T-cell (primary cell): ENCODE measurements at regions not wholly inside any gene's neighbourhood (a gene's known extent, or its start where the extent isn't known, plus 50 kb on each side); places are given as distances from the start of the nearest gene placed in this dataset.

ENCODE experiments used
- ATAC-seq, 4 experiments: fragments of 200-7000 bp in 3 of 4; fragments of 150-1000 bp in 1 of 4; cut with Tn5 transposase; replicated peaks in 1 of 4; 1 replicate in 3 of 4; 2 replicates in 1 of 4; pipeline ENCODE4 v1.10.0; 2021; ENCODE audit warnings: moderate library complexity in 3 of 4, mild to moderate bottlenecking in 2 of 4, moderate number of reproducible peaks in 1 of 4
- CTCF ChIA-PET, 2 donors: fragments of 300-600 bp; sonication (Branson Sonifier 250); formaldehyde crosslinking; loops; one replicate each; lab custom pipeline; 2022; ENCODE audit warnings: antibody characterized with exemption in 2 of 2; lab: Charles Lee
- POLR2A ChIA-PET, 2 donors: fragments of 300-600 bp; sonication (Branson Sonifier 250); formaldehyde crosslinking; loops; one replicate each; lab custom pipeline; 2022; ENCODE audit warnings: antibody characterized with exemption in 2 of 2; lab: Charles Lee
- DNase-seq, 35 experiments: peaks; one replicate each; pipeline versions ENCODE4 v3.0.0 to v3.0.0-alpha.2; 2013 to 2023
- H3K27ac ChIP-seq: one replicate; pipeline ENCODE4 v1.5.1; 2013; ENCODE audit warnings: low read length
- H3K27me3 ChIP-seq, 2 experiments: replicated peaks in 1 of 2; 1 replicate in 1 of 2; 2 replicates in 1 of 2; pipeline versions ENCODE4 v1.6.1 to v1.7.0; 2013; ENCODE audit warnings: low read length in 1 of 2, mixed read lengths in 1 of 2; ENCODE audit not compliant: control insufficient read depth in 2 of 2, insufficient read depth in 2 of 2; ENCODE audit errors: extremely low read depth in 1 of 2
- H3K36me3 ChIP-seq, 2 donors: 1 replicate in 1 of 2; 2 replicates in 1 of 2; pipeline versions ENCODE4 v1.6.1 to v1.7.0; 2013; ENCODE audit warnings: low read length in 1 of 2; ENCODE audit not compliant: control insufficient read depth in 2 of 2, insufficient read depth in 1 of 2; ENCODE audit errors: extremely low read depth in 1 of 2
- H3K4me1 ChIP-seq, 2 experiments: 1 replicate in 1 of 2; 2 replicates in 1 of 2; pipeline versions ENCODE4 v1.6.1 to v1.7.0; 2013; ENCODE audit warnings: low read length in 2 of 2, mixed read lengths in 1 of 2; ENCODE audit not compliant: insufficient read depth in 2 of 2, control insufficient read depth in 1 of 2; ENCODE audit errors: extremely low read depth in 1 of 2
- H3K4me3 ChIP-seq, 2 donors: 1 replicate in 1 of 2; 2 replicates in 1 of 2; pipeline versions ENCODE4 v1.5.1 to v1.7.0; 2013; ENCODE audit warnings: mild to moderate bottlenecking in 2 of 2, low read length in 1 of 2, moderate library complexity in 1 of 2; ENCODE audit not compliant: control insufficient read depth in 1 of 2; ENCODE audit errors: extremely low read depth in 1 of 2
- H3K9me3 ChIP-seq: 2 replicates; pipeline ENCODE4 v1.7.0; 2013
- H3K27ac Mint-ChIP-seq, 2 donors: one replicate each; pipeline ENCODE4 v1.8.0; 2020 to 2021; ENCODE audit warnings: mild to moderate bottlenecking in 2 of 2, mixed read lengths in 2 of 2
- H3K27me3 Mint-ChIP-seq, 2 donors: one replicate each; pipeline ENCODE4 v1.8.0; 2021 to 2022; ENCODE audit warnings: mixed read lengths in 2 of 2
- H3K36me3 Mint-ChIP-seq: one replicate; pipeline ENCODE4 v1.8.0; 2021; ENCODE audit warnings: mixed read lengths
- H3K4me1 Mint-ChIP-seq, 3 donors: one replicate each; pipeline ENCODE4 v1.8.0; 2020 to 2022; ENCODE audit warnings: mixed read lengths in 3 of 3, mild to moderate bottlenecking in 1 of 3
- H3K4me3 Mint-ChIP-seq, 3 donors: one replicate each; pipeline ENCODE4 v1.8.0; 2020 to 2022; ENCODE audit warnings: mild to moderate bottlenecking in 3 of 3, mixed read lengths in 3 of 3, moderate library complexity in 3 of 3
- H3K9me3 Mint-ChIP-seq, 3 donors: one replicate each; pipeline ENCODE4 v1.8.0; 2020 to 2022; ENCODE audit warnings: mixed read lengths in 3 of 3
- WGBS: methylation state at CpG from one replicate; pipeline ENCODE4 v1.1.5; 2013; ENCODE audit warnings: missing lambda C conversion rate; ENCODE audit not compliant: insufficient coverage; 5-methylcytosine and 5-hydroxymethylcytosine counted together

GRCh38 chr3:5045961-5046360 lies 66.7 kb downstream of the BHLHE40 start:
- no peaks in the 10 kb centered on the region for H3K4me1 ChIP-seq
- no peak for DNase-seq
- H3K27me3 Mint-ChIP-seq: peaks cover 0 to 1% of the 10 kb centered on the region in 2 donors
- H3K36me3 ChIP-seq: no peaks in the 10 kb centered on the region
- H3K27ac Mint-ChIP-seq: no peak overlapping the region
- no peaks in the 10 kb centered on the region for H3K4me1 Mint-ChIP-seq
- CTCF ChIA-PET: no interaction called here
- POLR2A ChIA-PET: no interaction called here
- no peaks in the 10 kb centered on the region for H3K9me3 ChIP-seq
- H3K27me3 ChIP-seq: no peaks in the 10 kb centered on the region
- peaks cover 8% of the 10 kb centered on the region for H3K36me3 Mint-ChIP-seq
- no peak overlapping the region for H3K27ac ChIP-seq
- H3K4me3 ChIP-seq: no peak overlapping the region
- H3K4me3 Mint-ChIP-seq: no peak overlapping the region
- WGBS: no CpG with 5 or more reads among the region's 2 CpGs
- ATAC-seq: no peak
- peaks cover 0 to 8% (median 5%) of the 10 kb centered on the region in 3 donors for H3K9me3 Mint-ChIP-seq

- no peak overlapping the region for H3K27ac ChIP-seq
- peaks cover 8% of the 10 kb centered on the region for H3K36me3 Mint-ChIP-seq
- ChIA-PET POLR2A (interaction anchor here in 1 of 2 donors (0.7 kb wide), 1 partner anchor 69 kb away, joined by 10 read pairs; no protein-coding TSS in a partner anchor), CTCF (no interaction called here)
- no peaks in the 10 kb centered on the region for H3K4me1 ChIP-seq
- H3K27me3 Mint-ChIP-seq: peaks cover 0 to 1% of the 10 kb centered on the region in 2 donors
- H3K9me3 Mint-ChIP-seq: peaks cover 0 to 8% (median 5%) of the 10 kb centered on the region in 3 donors
- H3K4me3 ChIP-seq: no peak overlapping the region
- H3K4me1 Mint-ChIP-seq: no peaks in the 10 kb centered on the region
- H3K4me3 Mint-ChIP-seq: no peak overlapping the region
- no peak for ATAC-seq
- H3K36me3 ChIP-seq: no peaks in the 10 kb centered on the region
- no peaks in the 10 kb centered on the region for H3K27me3 ChIP-seq
- H3K27ac Mint-ChIP-seq: no peak overlapping the region
- H3K9me3 ChIP-seq: no peaks in the 10 kb centered on the region
- no CpG with 5 or more reads among the region's 3 CpGs for WGBS
- no peak for DNase-seq
Measured at GRCh38 chr3:5047764-5048419, 68.7 kb downstream of the BHLHE40 start.

GRCh38 chr3:5051772-5052171 lies 70.3 kb upstream of the ARL8B start:
- no peaks in the 10 kb centered on the region for H3K27me3 ChIP-seq
- peaks cover 8% of the 10 kb centered on the region for H3K36me3 Mint-ChIP-seq
- 33% methylated on average over 1 of the region's 3 CpGs for WGBS
- DNase-seq: no peak
- peaks cover 0 to 1% of the 10 kb centered on the region in 2 donors for H3K27me3 Mint-ChIP-seq
- H3K9me3 ChIP-seq: no peaks in the 10 kb centered on the region
- no peak overlapping the region for H3K27ac ChIP-seq
- H3K36me3 ChIP-seq: no peaks in the 10 kb centered on the region
- H3K4me3 Mint-ChIP-seq: no peak overlapping the region
- CTCF ChIA-PET: interaction anchor here (0.8 to 5.0 kb wide), 4 partner anchors 10 to 340 kb away, joined by 3 to 25 read pairs (median 4); no protein-coding TSS in a partner anchor
- peaks cover 0 to 5% (median 4%) of the 10 kb centered on the region in 3 donors for H3K4me1 Mint-ChIP-seq
- peaks cover 0 to 8% (median 5%) of the 10 kb centered on the region in 3 donors for H3K9me3 Mint-ChIP-seq
- no peak overlapping the region for H3K4me3 ChIP-seq
- ATAC-seq: no peak
- no peaks in the 10 kb centered on the region for H3K4me1 ChIP-seq
- POLR2A ChIA-PET: no interaction called here
- H3K27ac Mint-ChIP-seq: no peak overlapping the region

- peaks cover 0 to 8% (median 5%) of the 10 kb centered on the region in 3 donors for H3K9me3 Mint-ChIP-seq
- peaks cover 0 to 1% of the 10 kb centered on the region in 2 donors for H3K27me3 Mint-ChIP-seq
- no peaks in the 10 kb centered on the region for H3K4me1 ChIP-seq
- H3K4me1 Mint-ChIP-seq: peaks cover 0 to 5% (median 4%) of the 10 kb centered on the region in 3 donors
- POLR2A ChIA-PET: no interaction called here
- ATAC-seq: no peak
- H3K4me3 ChIP-seq: no peak overlapping the region
- no peaks in the 10 kb centered on the region for H3K27me3 ChIP-seq
- DNase-seq: no peak
- no peak overlapping the region for H3K4me3 Mint-ChIP-seq
- CTCF ChIA-PET: interaction anchor here (0.7 to 5.0 kb wide), 4 partner anchors 192 to 750 kb away, joined by 3 to 25 read pairs (median 3); no protein-coding TSS in a partner anchor
- 83% methylated on average over 1 of the region's 3 CpGs for WGBS
- no peak overlapping the region for H3K27ac Mint-ChIP-seq
- H3K27ac ChIP-seq: no peak overlapping the region
- no peaks in the 10 kb centered on the region for H3K36me3 ChIP-seq
- no peaks in the 10 kb centered on the region for H3K9me3 ChIP-seq
- peaks cover 8% of the 10 kb centered on the region for H3K36me3 Mint-ChIP-seq
Measured at GRCh38 chr3:5052247-5052646, 69.8 kb upstream of the ARL8B start.

GRCh38 chr3:5053021-5053831 lies 68.9 kb upstream of the ARL8B start:
- H3K27ac ChIP-seq: no peak overlapping the region
- Mint-ChIP-seq H3K36me3 (no peaks in the 10 kb centered on the region), H3K27ac (no peak overlapping the region), H3K4me1 (peaks cover 0 to 8% (median 5%) of the 10 kb centered on the region in 3 donors), H3K4me3 (no peak overlapping the region), H3K9me3 (no peaks in the 10 kb centered on the region), H3K27me3 (peaks cover 0 to 1% of the 10 kb centered on the region in 2 donors)
- H3K36me3 ChIP-seq: no peaks in the 10 kb centered on the region
- ChIA-PET POLR2A (interaction anchor here in 1 of 2 donors (0.6 kb wide), 1 partner anchor 9 kb away, joined by 5 read pairs; no protein-coding TSS in a partner anchor), CTCF (interaction anchor here (0.6 to 5.0 kb wide), 6 partner anchors 51 to 751 kb away, joined by 3 to 25 read pairs (median 6); no protein-coding TSS in a partner anchor)
- no peak for ATAC-seq
- H3K27me3 ChIP-seq: no peaks in the 10 kb centered on the region
- no peaks in the 10 kb centered on the region for H3K4me1 ChIP-seq
- H3K9me3 ChIP-seq: no peaks in the 10 kb centered on the region
- 85% methylated on average over 6 of the region's 7 CpGs for WGBS
- no peak for DNase-seq
- no peak overlapping the region for H3K4me3 ChIP-seq

GRCh38 chr3:5054098-5054497 lies 68.0 kb upstream of the ARL8B start:
- ChIA-PET POLR2A (interaction anchor here in 1 of 2 donors (0.6 kb wide), 1 partner anchor 10 kb away, joined by 5 read pairs; no protein-coding TSS in a partner anchor), CTCF (interaction anchor here (0.5 to 5.0 kb wide), 3 partner anchors 195 to 343 kb away, joined by 3 to 25 read pairs (median 16); no protein-coding TSS in a partner anchor)
- H3K4me1 Mint-ChIP-seq: peaks cover 0 to 8% (median 5%) of the 10 kb centered on the region in 3 donors

More at GRCh38 chr3:5054098-5054497, 68.0 kb upstream of the ARL8B start:
- Histone ChIP-seq H3K27me3 (no peaks in the 10 kb centered on the region), H3K36me3 (no peaks in the 10 kb centered on the region), H3K4me3 (no peak overlapping the region), H3K27ac (no peak overlapping the region), H3K9me3 (no peaks in the 10 kb centered on the region), H3K4me1 (no peaks in the 10 kb centered on the region)
- no peak for ATAC-seq
- no peaks in the 10 kb centered on the region for H3K9me3 Mint-ChIP-seq
- H3K4me3 Mint-ChIP-seq: no peak overlapping the region
- H3K27me3 Mint-ChIP-seq: no peaks in the 10 kb centered on the region
- no peak overlapping the region for H3K27ac Mint-ChIP-seq
- no peaks in the 10 kb centered on the region for H3K36me3 Mint-ChIP-seq
- no peak for DNase-seq
- WGBS: 87% methylated on average over 4 of the region's 4 CpGs
